ENCODE measurements at regions not wholly inside any gene's neighbourhood (a gene's known extent, or its start where the extent isn't known, plus 50 kb on each side); places are given as distances from the start of the nearest gene placed in this dataset.

DNA sequence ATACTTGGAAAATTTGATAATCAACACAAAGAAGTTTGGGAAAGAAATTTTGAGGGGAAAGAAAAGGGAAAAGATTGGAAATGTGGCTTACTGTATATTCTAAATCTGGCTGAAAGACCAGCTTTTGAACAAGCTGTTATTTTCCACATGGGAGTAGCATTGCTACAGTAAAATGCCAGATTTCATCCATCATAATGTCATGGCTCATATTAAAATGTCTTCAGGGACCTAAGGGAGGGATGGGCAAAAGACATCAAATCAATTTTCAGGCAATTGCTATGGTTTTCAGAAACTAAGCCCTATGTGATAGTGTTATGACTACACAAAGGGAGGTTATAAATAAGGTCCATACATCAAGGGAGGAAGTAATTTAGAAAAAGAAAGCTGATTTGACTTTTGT lies 1116.9 kb upstream of the CELF2 start:
- no peak overlapping the region for H3K4me3 ChIP-seq
- peaks cover 0 to 1% (median under 1%) of the 10 kb centered on the region in 11 experiments; a peak in 4 of 22 replicates for H3K9me3 ChIP-seq (replicated peaks in 1 of 11)
- no peaks in the 10 kb centered on the region for H3K27me3 ChIP-seq
- H3K36me3 ChIP-seq: no peaks in the 10 kb centered on the region
- H3K27ac ChIP-seq: no peak overlapping the region
- H3K4me1 ChIP-seq: peaks cover 0 to 5% (median under 1%) of the 10 kb centered on the region in 10 experiments; a peak in 11 of 20 replicates
- no peak overlapping the region for H3K9ac ChIP-seq
- no peak for TF ChIP-seq Cebpa-rat (IDR thresholded peaks at IDR 0.05)
- no peaks in the 10 kb centered on the region for H4K20me1 ChIP-seq
- H3K4me2 ChIP-seq: no peak overlapping the region

DNA sequence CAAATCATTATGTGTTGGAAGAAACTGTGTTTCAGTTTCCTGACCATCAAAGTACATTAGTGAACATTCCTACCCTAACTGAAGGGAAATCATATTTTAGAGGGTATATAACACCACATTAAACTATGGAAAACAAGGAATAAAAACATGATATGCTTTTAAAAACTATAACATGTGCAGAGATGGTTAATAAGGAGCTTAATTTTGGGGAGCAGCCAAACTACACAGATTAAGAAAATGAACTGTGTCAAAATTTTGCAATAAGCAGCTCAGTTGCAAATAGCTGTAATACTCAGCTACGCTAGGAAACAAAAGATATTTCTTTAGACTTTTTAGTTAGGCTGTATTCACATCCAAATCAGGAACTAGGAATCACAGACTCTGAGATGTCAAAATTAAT lies 1115.7 kb upstream of the CELF2 start:
- no peak overlapping the region for H3K27ac ChIP-seq
- H3K36me3 ChIP-seq: no peaks in the 10 kb centered on the region
- H3K27me3 ChIP-seq: no peaks in the 10 kb centered on the region
- no peaks in the 10 kb centered on the region for H4K20me1 ChIP-seq
- H3K9me3 ChIP-seq (replicated peaks in 1 of 11): peaks cover 0 to 7% (median 6%) of the 10 kb centered on the region in 11 experiments; a peak in 8 of 22 replicates
- no peak overlapping the region for H3K9ac ChIP-seq
- no peak for TF ChIP-seq Cebpa-rat (IDR thresholded peaks at IDR 0.05)
- H3K4me1 ChIP-seq: no peaks in the 10 kb centered on the region
- no peak overlapping the region for H3K4me2 ChIP-seq
- no peak overlapping the region for H3K4me3 ChIP-seq

DNA sequence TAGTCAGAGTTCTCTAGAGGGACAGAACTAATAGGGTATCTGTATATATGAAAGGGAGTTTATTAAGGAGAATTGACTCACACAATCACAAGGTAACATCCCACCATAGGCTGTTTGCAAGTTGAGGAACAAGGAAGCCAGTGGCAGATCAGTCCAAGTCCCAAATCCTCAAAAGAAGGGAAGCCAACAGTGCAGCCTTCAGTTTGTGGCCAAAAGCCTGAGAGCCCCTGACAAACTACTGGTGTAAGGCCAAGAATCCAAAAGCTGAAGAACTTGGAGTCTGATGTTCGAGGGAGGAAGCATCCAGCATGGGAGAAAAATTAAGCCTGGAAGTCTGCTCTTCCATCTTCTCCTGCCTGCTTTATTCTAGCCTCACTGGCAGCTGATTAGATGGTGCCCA lies 1107.2 kb upstream of the CELF2 start:
- no peaks in the 10 kb centered on the region for H4K20me1 ChIP-seq
- H3K9ac ChIP-seq: no peak overlapping the region
- H3K4me1 ChIP-seq: no peaks in the 10 kb centered on the region
- no peak overlapping the region for H3K4me2 ChIP-seq
- no peaks in the 10 kb centered on the region for H3K36me3 ChIP-seq
- TF ChIP-seq Cebpa-rat (IDR thresholded peaks at IDR 0.05): no peak
- H3K27me3 ChIP-seq: no peaks in the 10 kb centered on the region
- no peak overlapping the region for H3K4me3 ChIP-seq
- no peak overlapping the region for H3K27ac ChIP-seq
- peaks cover 0 to 14% (median 9%) of the 10 kb centered on the region in 11 experiments; a peak in 12 of 22 replicates for H3K9me3 ChIP-seq (replicated peaks in 1 of 11)

DNA sequence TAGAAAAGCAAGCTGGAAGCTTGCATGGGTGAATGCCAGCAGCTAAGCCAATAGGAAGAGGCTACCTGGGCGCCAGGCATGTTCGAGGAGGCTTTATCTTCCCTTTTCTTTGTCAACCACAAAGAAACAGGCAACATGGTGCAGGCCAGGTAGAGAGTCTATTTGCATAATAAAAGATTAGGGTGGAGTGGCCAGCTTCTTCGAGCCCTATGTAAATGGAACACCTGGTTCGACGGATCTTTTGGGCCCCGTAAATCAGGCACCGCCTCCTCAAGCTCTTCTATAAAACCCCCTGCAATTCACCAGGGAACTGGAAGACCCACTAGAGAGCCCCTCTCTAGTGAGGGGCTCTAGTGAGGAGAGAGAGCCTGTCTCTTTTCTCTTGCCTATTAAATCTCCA lies 1106.2 kb upstream of the CELF2 start:
- no peak overlapping the region for H3K4me3 ChIP-seq
- H3K9ac ChIP-seq: no peak overlapping the region
- H3K4me2 ChIP-seq: no peak overlapping the region
- H3K9me3 ChIP-seq (replicated peaks in 1 of 11): peaks cover 0 to 8% (median 2%) of the 10 kb centered on the region in 11 experiments; a peak in 7 of 22 replicates
- H3K4me1 ChIP-seq: no peaks in the 10 kb centered on the region
- H3K27me3 ChIP-seq: no peaks in the 10 kb centered on the region
- no peaks in the 10 kb centered on the region for H4K20me1 ChIP-seq
- no peak for TF ChIP-seq Cebpa-rat (IDR thresholded peaks at IDR 0.05)
- H3K36me3 ChIP-seq: no peaks in the 10 kb centered on the region
- H3K27ac ChIP-seq: no peak overlapping the region

DNA sequence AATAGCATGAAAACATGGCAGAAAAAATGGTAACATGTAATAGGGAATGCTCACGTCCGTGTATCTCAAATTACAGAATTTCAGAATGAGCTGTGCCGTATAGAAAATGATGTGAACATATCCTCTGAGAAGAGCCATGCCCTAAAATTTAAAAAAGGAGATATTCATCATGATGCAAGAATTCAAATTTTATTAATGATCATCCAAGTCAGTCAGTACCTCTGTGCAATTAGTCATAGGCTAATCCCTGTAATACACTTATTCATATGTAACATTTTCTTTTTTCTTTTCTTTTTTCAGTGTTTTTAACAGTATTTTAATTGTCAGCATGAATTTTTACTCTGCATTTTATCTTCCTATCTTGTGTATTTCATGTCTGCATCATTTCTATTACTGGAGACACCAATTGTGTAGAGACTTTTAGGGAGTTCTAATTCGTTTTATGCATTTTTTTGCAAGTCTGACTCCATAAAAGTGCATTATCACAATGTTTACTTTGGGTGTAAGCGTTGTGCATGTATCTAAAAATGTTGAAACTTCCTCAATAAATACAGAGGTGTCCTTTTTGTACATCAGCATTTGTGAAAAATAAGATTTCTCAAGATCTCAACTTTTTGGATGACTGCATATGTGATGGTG lies 1103.7 kb upstream of the CELF2 start:
- no peaks in the 10 kb centered on the region for H3K9me3 ChIP-seq (replicated peaks in 1 of 11)
- no peak overlapping the region for H3K27ac ChIP-seq
- H4K20me1 ChIP-seq: no peaks in the 10 kb centered on the region
- H3K9ac ChIP-seq: no peak overlapping the region
- no peaks in the 10 kb centered on the region for H3K27me3 ChIP-seq
- TF ChIP-seq Cebpa-rat (IDR thresholded peaks at IDR 0.05): no peak
- no peaks in the 10 kb centered on the region for H3K36me3 ChIP-seq
- no peak overlapping the region for H3K4me3 ChIP-seq
- no peak overlapping the region for H3K4me2 ChIP-seq
- no peaks in the 10 kb centered on the region for H3K4me1 ChIP-seq

DNA sequence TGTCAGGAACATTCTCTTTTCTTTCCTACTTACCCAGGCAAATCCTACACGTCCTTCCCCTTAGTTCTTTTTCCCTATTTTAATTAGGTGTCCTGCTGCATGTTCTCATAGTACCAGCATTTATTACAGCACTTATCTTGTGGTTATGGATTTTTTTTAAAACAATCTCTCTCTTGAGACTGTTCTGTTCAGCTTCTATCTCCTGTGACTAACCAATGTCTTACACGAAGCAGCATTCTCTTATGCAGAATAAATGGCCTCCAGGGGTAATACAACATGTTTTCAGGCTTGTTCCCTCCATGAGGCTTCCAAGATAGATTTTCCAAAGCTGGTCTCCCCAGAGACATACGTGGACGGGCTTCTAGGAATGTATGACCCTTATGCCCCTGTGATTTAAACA lies 1096.1 kb upstream of the CELF2 start:
- Histone ChIP-seq H3K27ac (no peak overlapping the region), H3K9me3 (replicated peaks in 1 of 11) (peaks cover 0 to 6% (median 0%) of the 10 kb centered on the region in 11 experiments; a peak in 3 of 22 replicates), H3K4me2 (no peak overlapping the region), H3K27me3 (no peaks in the 10 kb centered on the region), H3K9ac (no peak overlapping the region), H3K4me3 (no peak overlapping the region), H3K36me3 (no peaks in the 10 kb centered on the region), H4K20me1 (no peaks in the 10 kb centered on the region), H3K4me1 (no peaks in the 10 kb centered on the region)
- TF ChIP-seq Cebpa-rat (IDR thresholded peaks at IDR 0.05): no peak

DNA sequence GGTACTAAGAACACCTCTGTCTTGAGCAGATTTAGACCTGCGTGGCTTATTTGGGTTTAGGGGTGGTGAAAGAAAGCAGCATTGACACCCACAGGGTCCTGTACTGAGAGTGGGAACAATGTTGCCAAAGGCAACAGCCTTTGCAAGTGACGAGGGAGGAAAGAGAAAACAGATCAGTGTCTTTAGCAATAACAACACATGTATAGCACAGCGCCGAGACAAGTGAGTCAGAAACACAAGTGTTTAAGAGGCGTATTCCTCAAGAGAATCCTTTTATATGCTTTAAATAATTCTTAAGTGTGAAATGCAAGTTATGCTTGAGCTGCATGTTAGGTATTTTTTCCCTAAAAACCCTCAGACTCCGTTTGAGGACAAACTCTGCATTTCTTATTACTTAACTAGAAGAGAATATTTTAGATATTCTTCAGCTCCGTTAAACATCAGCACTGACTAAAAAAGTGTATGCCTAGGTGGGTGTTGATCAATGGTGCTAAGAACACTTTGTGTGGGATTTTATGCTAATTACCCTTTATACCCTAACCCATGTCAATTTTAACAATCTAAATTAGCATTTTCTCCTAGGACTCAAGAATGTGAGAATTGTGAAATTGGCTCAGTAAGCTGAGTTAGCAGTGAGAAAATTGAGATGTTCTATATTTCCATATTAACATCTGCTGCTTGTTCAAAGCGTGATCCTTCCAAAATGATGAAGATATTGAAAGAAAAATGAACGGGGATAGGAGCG lies 1095.4 kb upstream of the CELF2 start:
- Histone ChIP-seq H3K4me3 (no peak overlapping the region), H3K4me1 (no peaks in the 10 kb centered on the region), H3K9me3 (replicated peaks in 1 of 11) (peaks cover 0 to 6% (median 0%) of the 10 kb centered on the region in 11 experiments; a peak in 3 of 22 replicates), H3K27ac (no peak overlapping the region), H4K20me1 (no peaks in the 10 kb centered on the region), H3K36me3 (no peaks in the 10 kb centered on the region), H3K27me3 (no peaks in the 10 kb centered on the region), H3K9ac (no peak overlapping the region), H3K4me2 (no peak overlapping the region)
- no peak for TF ChIP-seq Cebpa-rat (IDR thresholded peaks at IDR 0.05)

DNA sequence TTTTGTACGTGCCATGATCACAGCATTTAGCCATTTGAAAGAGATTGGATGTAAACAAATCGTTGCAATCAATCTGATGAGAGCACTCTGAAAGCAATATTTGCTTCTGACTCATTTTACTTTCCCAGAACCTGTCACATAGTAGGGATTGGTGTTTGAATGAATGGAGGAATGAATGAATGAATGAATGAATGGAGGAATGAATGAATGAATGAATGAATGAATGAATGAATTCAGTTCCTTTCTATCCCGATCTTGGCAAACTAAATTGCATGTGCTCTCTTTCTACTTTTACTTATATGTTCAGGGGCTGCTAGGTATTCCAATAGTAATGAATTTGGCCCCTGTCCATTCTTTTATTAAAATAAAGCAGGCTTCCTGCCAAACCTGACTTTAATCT lies 1091.7 kb upstream of the CELF2 start:
- Histone ChIP-seq H3K27ac (no peak overlapping the region), H3K4me1 (no peaks in the 10 kb centered on the region), H3K9me3 (replicated peaks in 1 of 11) (no peaks in the 10 kb centered on the region), H3K9ac (no peak overlapping the region), H4K20me1 (no peaks in the 10 kb centered on the region), H3K36me3 (no peaks in the 10 kb centered on the region), H3K27me3 (no peaks in the 10 kb centered on the region), H3K4me3 (no peak overlapping the region), H3K4me2 (no peak overlapping the region)
- TF ChIP-seq Cebpa-rat (IDR thresholded peaks at IDR 0.05): no peak

DNA sequence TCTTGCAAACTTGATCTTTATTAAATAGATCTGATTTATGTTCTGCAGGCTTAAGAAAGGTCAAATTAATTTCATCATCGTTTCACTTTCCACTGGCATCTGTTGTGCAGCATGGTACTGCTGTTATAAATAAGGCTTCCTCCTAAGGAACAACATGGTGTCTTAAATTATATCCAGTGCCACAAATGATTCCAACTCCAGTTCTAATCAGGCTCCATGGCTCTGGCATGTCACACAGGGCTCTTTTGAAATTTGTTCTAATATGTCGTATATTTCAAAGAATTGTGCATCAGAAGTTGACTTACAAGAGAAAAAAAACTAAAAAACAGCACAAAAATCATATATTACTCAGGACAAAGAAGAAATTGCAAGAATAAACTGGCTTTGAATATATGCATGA lies 1090.8 kb upstream of the CELF2 start:
- H3K4me3 ChIP-seq: no peak overlapping the region
- no peaks in the 10 kb centered on the region for H3K27me3 ChIP-seq
- H4K20me1 ChIP-seq: no peaks in the 10 kb centered on the region
- no peak overlapping the region for H3K27ac ChIP-seq
- no peak for TF ChIP-seq Cebpa-rat (IDR thresholded peaks at IDR 0.05)
- H3K9me3 ChIP-seq (replicated peaks in 1 of 11): no peaks in the 10 kb centered on the region
- no peaks in the 10 kb centered on the region for H3K4me1 ChIP-seq
- H3K36me3 ChIP-seq: no peaks in the 10 kb centered on the region
- H3K9ac ChIP-seq: no peak overlapping the region
- H3K4me2 ChIP-seq: no peak overlapping the region

DNA sequence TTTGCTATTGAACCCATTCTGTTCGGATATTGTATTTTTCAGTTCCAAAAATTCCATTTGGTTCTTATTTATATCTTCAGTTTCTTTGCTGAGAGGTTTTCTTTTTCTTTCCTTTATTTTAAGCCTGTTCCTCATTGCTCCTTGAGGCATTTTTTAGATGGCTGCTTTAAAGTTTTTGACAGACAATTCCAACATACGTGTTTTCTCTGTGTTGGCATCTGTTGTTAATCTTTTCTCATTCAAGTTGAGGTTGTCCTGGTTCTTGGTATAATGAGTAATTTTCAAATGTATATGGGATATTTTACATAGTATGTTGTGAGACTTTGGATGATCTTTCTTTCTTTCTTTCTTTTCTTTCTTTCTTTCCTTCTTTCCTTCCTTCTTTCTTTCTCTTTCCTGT lies 1078.0 kb upstream of the CELF2 start:
- Histone ChIP-seq H3K4me1 (peaks cover 0 to 7% (median 0%) of the 10 kb centered on the region in 10 experiments; a peak in 2 of 20 replicates), H3K36me3 (no peaks in the 10 kb centered on the region), H3K27ac (no peak overlapping the region), H3K27me3 (no peaks in the 10 kb centered on the region), H3K9me3 (replicated peaks in 1 of 11) (no peaks in the 10 kb centered on the region), H3K4me3 (no peak overlapping the region), H3K9ac (no peak overlapping the region), H4K20me1 (no peaks in the 10 kb centered on the region), H3K4me2 (no peak overlapping the region)
- no peak for TF ChIP-seq Cebpa-rat (IDR thresholded peaks at IDR 0.05)
